T47D (cell line): ENCODE measurements at regions not wholly inside any gene's neighbourhood (a gene's known extent, or its start where the extent isn't known, plus 50 kb on each side); places are given as distances from the start of the nearest gene placed in this dataset.

ENCODE experiments used
- DNase-seq, 2 experiments: peaks; one replicate each; pipeline versions ENCODE4 v3.0.0 to v3.0.0-alpha.2; 2011 to 2012; ENCODE audit warnings: low read depth in 1 of 2, low spot score in 1 of 2
- JUND ChIP-seq: IDR thresholded peaks from 2 replicates; pipeline ENCODE4 v1.6.1; 2012; ENCODE audit warnings: low read depth
- in situ Hi-C: cut with HindIII; loops from 2 replicates; pipeline ENCODE4 v1.10.0; 2016; ENCODE audit warnings: low sequenced_read_pairs, low pct_unique_long_range_greater_than_20kb

- DNase-seq = no peak
- in situ Hi-C loops = no loop called here
- no peak for TF ChIP-seq JUND
These were observed 218.9 kb upstream of the COPS8 start for GRCh38 chr2:236866542-236867340.

- no peak for TF ChIP-seq JUND
- DNase-seq = peak in 1 of 2 experiments; percentile 35
- in situ Hi-C loops = no loop called here
These were observed 218.0 kb upstream of the COPS8 start for GRCh38 chr2:236867441-236868260.

DNA sequence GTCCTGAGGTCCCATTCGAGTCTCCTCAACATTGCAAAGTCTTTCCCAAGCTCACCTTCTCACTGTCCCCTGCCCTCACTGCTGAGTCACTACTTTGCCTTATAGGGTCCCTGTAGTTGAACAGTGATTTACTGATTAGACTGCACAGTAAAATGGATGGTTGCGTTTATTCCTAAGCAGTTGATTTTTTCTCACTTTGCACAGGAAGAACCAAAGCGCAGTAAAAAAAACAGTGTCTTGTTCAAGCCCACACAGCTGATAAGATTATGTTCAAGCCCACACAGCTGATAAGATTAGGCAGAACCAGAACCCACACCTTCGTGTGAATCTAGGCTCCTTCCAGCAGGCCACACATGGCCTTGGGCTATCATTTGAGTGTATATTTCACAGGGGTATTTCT, 215.3 kb upstream of the COPS8 start:
- no peak for TF ChIP-seq JUND
- in situ Hi-C loops = no loop called here
- DNase-seq = no peak

DNA sequence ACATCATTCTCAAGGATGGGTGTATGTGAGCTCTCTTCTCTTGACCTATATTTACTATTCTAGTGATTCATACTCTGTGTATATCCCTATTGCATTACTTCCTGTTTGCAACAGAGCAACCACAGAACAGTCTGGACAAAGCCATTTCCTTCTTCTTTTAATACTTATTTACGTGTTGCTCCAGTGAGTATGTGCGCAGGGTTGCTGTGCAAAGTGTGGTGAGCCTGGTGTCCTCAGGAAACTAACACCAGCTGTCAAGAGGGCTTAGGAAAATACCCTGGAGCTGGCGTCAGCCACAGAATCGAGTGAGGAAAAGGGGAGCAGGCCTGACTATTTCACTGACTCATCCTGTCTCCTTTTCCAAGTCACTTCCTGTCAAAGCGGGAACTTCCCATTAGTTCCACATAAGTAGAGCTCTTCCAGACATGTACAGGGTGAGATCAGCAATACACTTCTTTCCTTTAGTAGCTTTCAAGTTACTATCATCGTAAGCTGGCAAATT, 214.1 kb upstream of the COPS8 start:
- TF ChIP-seq JUND = no peak
- DNase-seq = peak in 1 of 2 experiments; percentile 30
- in situ Hi-C loops = no loop called here

DNA sequence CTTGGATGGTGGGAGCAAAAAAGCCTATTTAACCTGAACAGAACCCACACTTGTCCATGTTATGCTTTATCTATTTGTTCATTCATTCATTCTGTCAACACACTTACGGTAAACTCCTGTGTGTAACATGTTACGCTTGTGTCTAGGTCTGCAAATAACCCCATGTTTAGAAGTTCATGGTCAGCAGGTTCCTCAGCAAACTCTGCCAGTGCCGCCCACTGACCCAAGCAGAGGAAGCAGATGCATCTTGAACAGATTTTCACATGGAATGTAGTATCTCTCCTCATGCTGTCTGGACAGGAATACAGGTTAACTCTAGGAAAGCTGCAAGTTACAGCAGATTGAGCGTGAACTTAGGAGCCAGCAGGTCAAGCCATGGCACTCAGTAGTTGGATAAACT, 213.7 kb upstream of the COPS8 start:
- in situ Hi-C loops = no loop called here
- no peak for TF ChIP-seq JUND
- no peak for DNase-seq

DNA sequence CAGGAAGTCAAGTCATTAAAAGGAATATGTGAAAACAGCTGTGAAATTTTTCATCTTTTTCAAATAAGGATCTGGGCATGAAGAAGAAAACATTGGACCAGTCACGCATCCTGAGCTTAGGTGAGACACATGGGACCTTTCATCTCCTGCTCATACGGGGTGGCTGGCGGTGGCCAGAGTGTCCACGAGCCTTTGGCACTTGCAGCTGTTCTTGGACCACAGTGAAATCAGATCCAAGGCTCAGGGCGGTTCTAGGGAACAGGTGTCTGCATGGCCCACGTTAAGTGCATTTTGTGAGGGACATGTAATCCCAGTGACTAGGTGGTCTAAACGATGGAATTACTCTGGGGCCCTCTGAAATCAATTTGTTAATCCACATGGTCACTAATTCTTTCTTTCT, 212.7 kb upstream of the COPS8 start:
- DNase-seq = no peak
- in situ Hi-C loops = no loop called here
- TF ChIP-seq JUND = no peak

DNA sequence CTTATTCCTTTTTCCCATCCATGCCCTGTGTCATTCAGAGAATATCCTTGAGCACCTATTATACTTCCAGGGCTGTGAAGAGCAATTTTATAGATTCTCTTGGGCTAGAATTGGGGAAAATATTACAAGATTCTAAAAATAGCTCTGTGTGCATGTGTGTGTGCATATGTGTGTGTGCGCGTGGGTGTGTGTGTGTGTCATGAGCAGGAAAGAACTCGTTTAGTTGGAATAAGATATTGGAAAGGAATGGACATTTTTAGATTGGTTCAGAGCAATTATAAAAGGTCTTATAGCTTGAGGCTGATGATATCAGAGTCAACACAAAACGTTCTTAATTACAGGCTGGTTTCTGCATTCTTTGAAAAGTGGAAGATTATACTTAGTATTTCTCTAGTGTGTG, 212.1 kb upstream of the COPS8 start:
- DNase-seq = no peak
- in situ Hi-C loops = no loop called here
- no peak for TF ChIP-seq JUND

GRCh38 chr2:236874866-236875481, 210.7 kb upstream of the COPS8 start:
- TF ChIP-seq JUND = no peak
- peak in 1 of 2 experiments; percentile 44 for DNase-seq
- in situ Hi-C loops = no loop called here

DNA sequence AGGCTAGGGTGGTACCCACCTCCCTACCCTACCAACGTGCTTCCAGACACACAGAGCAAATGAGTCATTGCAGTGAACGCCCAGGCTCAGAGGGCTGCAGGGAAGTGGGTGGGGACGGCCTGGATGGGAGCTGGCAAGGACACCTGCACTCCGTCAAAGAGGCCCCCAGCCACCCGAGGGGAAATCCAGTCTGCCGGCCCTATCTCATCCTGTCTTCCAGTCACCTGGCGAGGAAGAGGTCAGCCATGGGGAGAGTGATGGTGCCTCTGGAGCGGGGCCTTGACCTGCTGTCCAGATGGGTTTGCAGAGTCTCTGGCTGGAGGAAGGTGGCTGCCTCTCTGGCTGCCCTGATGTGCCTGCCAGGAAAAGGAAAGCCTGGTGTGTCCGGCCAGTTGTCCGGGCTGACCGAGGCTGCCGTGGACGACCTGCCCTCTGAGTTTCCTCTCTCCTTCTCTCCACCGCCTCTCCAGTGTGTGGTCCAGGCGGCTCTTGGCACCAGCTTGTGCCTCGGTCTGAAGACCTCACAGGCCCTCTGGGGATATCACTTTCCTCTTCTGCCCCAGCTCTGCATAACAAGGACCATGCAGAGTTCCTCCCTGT, 209.7 kb upstream of the COPS8 start:
- DNase-seq = no peak
- in situ Hi-C loops = no loop called here
- no peak for TF ChIP-seq JUND

DNA sequence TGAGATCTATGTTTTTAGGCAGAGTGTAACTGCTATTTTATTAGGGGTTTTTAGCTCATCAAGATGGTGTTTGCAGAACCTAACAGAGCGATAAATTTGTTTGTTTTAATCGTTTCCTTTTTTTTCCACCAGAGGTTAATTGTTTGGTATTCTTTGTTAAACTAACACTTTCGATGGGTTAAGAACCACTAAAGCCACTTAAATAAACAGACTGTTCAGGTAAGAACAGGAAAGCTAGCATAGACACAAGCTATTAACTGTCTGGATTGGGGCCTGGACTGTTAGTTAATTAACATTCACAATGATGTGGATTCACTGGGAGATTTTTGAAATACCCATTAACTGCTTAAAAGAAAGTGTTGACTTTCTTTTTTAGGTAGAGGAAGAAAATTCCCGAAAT, 209.0 kb upstream of the COPS8 start:
- no peak for DNase-seq
- in situ Hi-C loops = no loop called here
- TF ChIP-seq JUND = no peak

DNA sequence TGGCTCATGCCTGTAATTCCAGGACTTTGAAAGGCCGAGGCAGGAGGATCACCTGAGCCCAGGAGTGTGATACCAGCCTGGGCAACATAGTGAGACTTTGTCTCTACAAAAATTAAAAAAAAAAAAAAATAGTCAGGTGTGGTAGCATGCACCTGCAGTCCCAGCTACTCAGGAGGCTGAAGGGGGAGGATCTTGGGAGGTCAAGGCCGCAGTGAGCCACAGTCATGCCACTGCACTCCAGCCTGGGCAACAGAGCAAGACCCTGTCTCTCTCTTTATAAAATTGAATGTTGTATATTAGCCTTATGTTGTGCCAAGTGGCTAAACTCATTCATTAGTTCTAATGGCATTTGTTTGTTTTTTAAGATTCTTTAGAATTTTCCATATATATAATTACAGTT, 207.7 kb upstream of the COPS8 start:
- TF ChIP-seq JUND = no peak
- DNase-seq = no peak
- in situ Hi-C loops = no loop called here

DNA sequence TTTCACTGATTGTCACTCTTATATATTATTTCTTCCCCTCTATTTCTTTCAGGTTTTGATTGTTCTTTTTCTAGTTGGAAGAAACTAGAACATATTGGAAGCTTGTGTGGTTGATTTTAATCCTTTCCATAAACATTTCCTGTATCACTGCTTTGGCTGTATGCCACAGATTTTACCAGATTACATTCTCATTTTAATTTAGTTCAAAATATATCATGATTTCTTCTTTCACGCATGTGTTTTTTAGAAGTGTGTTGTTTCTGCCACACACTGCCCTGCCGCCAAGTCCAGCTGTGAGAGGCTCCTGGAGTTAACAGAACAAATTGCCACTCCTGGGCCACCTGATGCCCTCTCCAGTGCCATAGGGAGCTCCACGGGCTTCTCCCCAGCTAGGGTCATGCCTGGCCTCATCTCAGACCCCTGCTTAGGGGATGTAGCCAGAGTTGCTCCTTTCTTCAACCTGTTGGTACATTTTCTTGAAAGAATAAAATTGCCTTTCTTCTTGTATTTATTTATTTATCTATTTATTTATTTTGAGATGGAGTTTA, 206.2 kb upstream of the COPS8 start:
- in situ Hi-C loops = no loop called here
- no peak for TF ChIP-seq JUND
- no peak for DNase-seq

GRCh38 chr2:236882074-236882473, 203.6 kb upstream of the COPS8 start:
- in situ Hi-C loops = no loop called here
- TF ChIP-seq JUND = no peak

More at GRCh38 chr2:236882074-236882473, 203.6 kb upstream of the COPS8 start:
- no peak for DNase-seq
